ENCODE measurements at regions not wholly inside any gene's neighbourhood (a gene's known extent, or its start where the extent isn't known, plus 50 kb on each side); places are given as distances from the start of the nearest gene placed in this dataset.

GRCh38 chr6:170090561-170090960 lies 200.3 kb downstream of the DLL1 start (continued):
- TF ChIP-seq ATF2 (IDR thresholded peaks at IDR 0.05; ENCODE audit: low read length) = no peak
- no peak for TF ChIP-seq CHD7 (IDR thresholded peaks at IDR 0.05; ENCODE audit: insufficient replicate concordance, low read length)
- no peak for TF ChIP-seq RAD21 (IDR thresholded peaks at IDR 0.05 in 1 of 2, conservative IDR thresholded peaks at IDR 0.05 in 1 of 2; ENCODE audit: low read depth in 2 of 2, low read length in 2 of 2)
- TF ChIP-seq SAP30 (IDR thresholded peaks at IDR 0.05; ENCODE audit: insufficient read depth, insufficient replicate concordance, low read length) = no peak
- no peak for TF ChIP-seq RFX5 (IDR thresholded peaks at IDR 0.05; ENCODE audit: borderline replicate concordance, low read depth, low read length)

Measured in H1 (cell line).